A549 (cell line): ENCODE measurements at regions not wholly inside any gene's neighbourhood (a gene's known extent, or its start where the extent isn't known, plus 50 kb on each side); places are given as distances from the start of the nearest gene placed in this dataset.

ENCODE experiments used
- ATAC-seq, 2 experiments: fragments of 200-7000 bp in 1 of 2; fragments of >200 bp in 1 of 2; cut with Nextera tagmentation in 1 of 2; cut with Tn5 transposase in 1 of 2; 3 replicates each; pipeline versions ENCODE4 v1.8.0 to v1.9.1; 2018 to 2020; ENCODE audit warnings: mild to moderate bottlenecking in 1 of 2, moderate library complexity in 1 of 2
- CTCF ChIA-PET: fragments of 300-600 bp; sonication (Branson Sonifier 250); formaldehyde crosslinking; extraction: SDS; loops from one replicate; lab custom pipeline; 2021; ENCODE audit warnings: antibody characterized with exemption, inconsistent platforms; lab: Yijun Ruan, JAX
- POLR2A ChIA-PET: fragments of 350-600 bp; formaldehyde crosslinking; extraction: SDS; loops from one replicate; lab custom pipeline; 2021; ENCODE audit warnings: antibody characterized with exemption, inconsistent platforms; lab: Yijun Ruan, JAX
- DNase-seq, 2 experiments: peaks; one replicate each; pipeline versions ENCODE4 v3.0.0 to v3.0.0-alpha.2; 2011 to 2016; ENCODE audit warnings: low read depth in 1 of 2, low spot score in 1 of 2
- FAIRE-seq: peaks from 2 replicates; lab custom pipeline; 2011; peaks lifted over from hg19 to GRCh38; lab: Jason Lieb, UNC
- H3K27ac ChIP-seq, 2 experiments: fragments of >200 bp; sonication (Bioruptor Twin); formaldehyde crosslinking; 3 replicates each; pipeline ENCODE4 v1.5.1; 2016 to 2017
- H3K4me1 ChIP-seq: fragments of >200 bp; sonication (Bioruptor Twin); formaldehyde crosslinking; 3 replicates; pipeline ENCODE4 v1.6.1; 2016
- H3K4me2 ChIP-seq: fragments of >200 bp; sonication (Bioruptor Twin); formaldehyde crosslinking; 3 replicates; pipeline ENCODE4 v1.6.1; 2016
- H3K4me3 ChIP-seq: fragments of >200 bp; sonication (Bioruptor Twin); formaldehyde crosslinking; 3 replicates; pipeline ENCODE4 v1.5.1; 2016
- H3K9me3 ChIP-seq: fragments of >200 bp; sonication (Bioruptor Twin); formaldehyde crosslinking; 3 replicates; pipeline ENCODE4 v1.6.1; 2016
- BHLHE40 ChIP-seq: IDR thresholded peaks from 2 replicates; pipeline ENCODE4 v1.6.1; 2012; ENCODE audit warnings: low read depth, low read length, inconsistent platforms
- CBX2 ChIP-seq: fragments of 200-600 bp; sonication (generic); IDR thresholded peaks from 2 replicates; pipeline ENCODE4 v1.6.1; 2016; ENCODE audit warnings: low read depth, mild to moderate bottlenecking, borderline replicate concordance
- EHF ChIP-seq: fragments of 250-450 bp; sonication (Bioruptor Pico); IDR thresholded peaks from 2 replicates; pipeline ENCODE4 v1.5.0; 2020; ENCODE audit warnings: mild to moderate bottlenecking
- EHMT2 ChIP-seq: fragments of 200-600 bp; sonication (generic); IDR thresholded peaks from 2 replicates; pipeline ENCODE4 v1.6.1; 2016; ENCODE audit warnings: antibody characterized with exemption, low read depth, mild to moderate bottlenecking, moderate library complexity
- ESRRA ChIP-seq: fragments of 150-350 bp; IDR thresholded peaks from 2 replicates; pipeline ENCODE4 v1.6.1; 2014; ENCODE audit warnings: mild to moderate bottlenecking, low read length, borderline replicate concordance
- FOSB ChIP-seq: fragments of 250-450 bp; sonication (Bioruptor Pico); IDR thresholded peaks from 2 replicates; pipeline ENCODE4 v1.5.0; 2020; ENCODE audit warnings: mild to moderate bottlenecking, moderate library complexity
- FOSL2 ChIP-seq, 2 experiments: fragments of 450-650 bp in 1 of 2; fragments of >200 bp in 1 of 2; sonication (Bioruptor Twin) in 1 of 2; formaldehyde crosslinking; IDR thresholded peaks; 2 replicates each; pipeline versions ENCODE4 v1.5.0 to v1.6.1; 2016 to 2020; ENCODE audit warnings: mild to moderate bottlenecking in 1 of 2, moderate library complexity in 1 of 2
- HOXB13 ChIP-seq: fragments of 250-450 bp; sonication (Bioruptor Pico); IDR thresholded peaks from 2 replicates; pipeline ENCODE4 v1.5.0; 2020; ENCODE audit warnings: low read depth, mild to moderate bottlenecking, moderate library complexity
- HOXB5 ChIP-seq: fragments of 250-450 bp; sonication (Bioruptor Pico); IDR thresholded peaks from 2 replicates; pipeline ENCODE4 v1.5.0; 2020; ENCODE audit warnings: mild to moderate bottlenecking, moderate library complexity
- JUN ChIP-seq, 2 experiments: fragments of >200 bp; sonication (Bioruptor Twin); formaldehyde crosslinking; IDR thresholded peaks; 2 replicates in 1 of 2; 3 replicates in 1 of 2; pipeline ENCODE4 v1.6.1; 2016 to 2017
- MAZ ChIP-seq: fragments of 150-350 bp; IDR thresholded peaks from 2 replicates; pipeline ENCODE4 v1.6.1; 2014; ENCODE audit warnings: antibody characterized with exemption, low read depth, low read length, borderline replicate concordance
- MYC ChIP-seq: IDR thresholded peaks from 2 replicates; pipeline ENCODE4 v1.6.1; 2012; ENCODE audit warnings: mild to moderate bottlenecking, inconsistent platforms, low read length, improper control_type of control experiment, borderline replicate concordance
- NR3C1 ChIP-seq: fragments of >200 bp; sonication (Bioruptor Twin); formaldehyde crosslinking; IDR thresholded peaks from 3 replicates; pipeline ENCODE4 v1.6.1; 2017
- PHF8 ChIP-seq: fragments of 200-600 bp; sonication (generic); IDR thresholded peaks from 2 replicates; pipeline ENCODE4 v1.6.1; 2016; ENCODE audit warnings: low read depth, mild to moderate bottlenecking, antibody characterized with exemption, moderate library complexity, borderline replicate concordance
- RAD21 ChIP-seq, 2 experiments: fragments of >200 bp in 1 of 2; sonication (Bioruptor Twin) in 1 of 2; formaldehyde crosslinking in 1 of 2; IDR thresholded peaks in 1 of 2; conservative IDR thresholded peaks in 1 of 2; 2 replicates in 1 of 2; 3 replicates in 1 of 2; pipeline ENCODE4 v1.6.1; 2012 to 2018; ENCODE audit warnings: inconsistent platforms in 1 of 2
- RFX5 ChIP-seq: fragments of 450-650 bp; IDR thresholded peaks from 2 replicates; pipeline ENCODE4 v1.7.1; 2014; ENCODE audit warnings: antibody characterized with exemption, mild to moderate bottlenecking, moderate library complexity
- TP53 ChIP-seq: fragments of 250-450 bp; sonication (Bioruptor Pico); IDR thresholded peaks from 2 replicates; pipeline ENCODE4 v1.5.0; 2021; ENCODE audit warnings: mild to moderate bottlenecking, moderate library complexity
- USF2 ChIP-seq: fragments of 450-650 bp; IDR thresholded peaks from 2 replicates; pipeline ENCODE4 v1.6.1; 2014; ENCODE audit warnings: antibody characterized with exemption
- WGBS: methylation state at CpG from one replicate; pipeline ENCODE4 v1.1.6; 2017; ENCODE audit errors: missing lambda C conversion rate; 5-methylcytosine and 5-hydroxymethylcytosine counted together
- TF ChIP-seq, protein P1 (sequence below): IDR thresholded peaks from 2 replicates; pipeline ENCODE4 v1.6.1; 2012; ENCODE audit warnings: low read depth, borderline replicate concordance
- TF ChIP-seq, protein P2 (sequence below): fragments of 250-450 bp; sonication (Bioruptor Pico); IDR thresholded peaks from 2 replicates; pipeline ENCODE4 v1.5.0; 2020; ENCODE audit warnings: low read depth, mild to moderate bottlenecking, moderate library complexity
- TF ChIP-seq, protein P3 (sequence below): fragments of 150-350 bp; IDR thresholded peaks from 2 replicates; pipeline ENCODE4 v1.6.1; 2014; ENCODE audit warnings: low read depth, mild to moderate bottlenecking, low read length
- TF ChIP-seq, protein P4 (sequence below): IDR thresholded peaks from 2 replicates; pipeline ENCODE4 v1.6.1; 2012

DNA sequence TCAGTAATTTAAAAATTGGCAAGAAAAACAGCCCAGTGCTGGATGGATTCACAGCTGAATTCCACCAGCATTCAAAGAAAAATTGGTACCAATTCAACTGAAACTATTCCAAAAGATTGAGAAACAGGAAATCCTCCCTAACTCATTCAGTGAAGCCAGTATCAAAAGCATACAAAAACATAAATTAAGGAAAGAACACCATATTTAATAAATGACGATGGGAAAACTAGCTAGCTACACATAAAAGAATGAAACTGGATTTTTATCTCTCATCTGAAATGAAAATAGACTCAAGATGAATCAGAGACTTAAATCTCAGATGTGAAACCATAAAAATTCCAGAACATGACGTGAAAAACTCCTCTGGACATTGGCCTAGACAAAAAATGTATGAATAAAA is 516.8 kb upstream of the SPANXN1 start:
- WGBS = 2% methylated on average over 2 of the region's 2 CpGs
- CTCF ChIA-PET = no interaction called here
- no peak for FAIRE-seq

DNA sequence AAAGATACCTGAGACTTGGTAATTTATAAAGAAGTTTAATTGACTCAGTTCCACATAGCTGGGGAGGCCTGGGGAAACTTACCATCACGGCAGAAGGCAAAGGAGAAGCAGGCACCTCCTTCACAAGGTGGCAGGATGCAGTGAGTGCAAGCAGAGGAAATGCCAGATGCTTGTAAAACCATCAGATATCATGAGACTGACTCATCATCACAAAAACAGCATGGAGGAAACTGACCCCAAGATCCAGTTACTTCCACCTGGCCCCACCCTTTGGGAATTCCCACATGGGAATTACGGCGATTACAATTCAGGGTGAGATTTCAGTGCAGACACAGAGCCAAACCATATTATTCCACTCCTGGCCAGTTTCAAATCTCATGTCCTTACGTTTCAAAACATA is 514.7 kb upstream of the SPANXN1 start:
- Histone ChIP-seq H3K4me1 (no peaks in the 10 kb centered on the region), H3K4me3 (no peak overlapping the region), H3K9me3 (no peaks in the 10 kb centered on the region), H3K4me2 (no peak overlapping the region), H3K27ac (no peak overlapping the region)
- DNase-seq = no peak
- FAIRE-seq = no peak
- ChIA-PET POLR2A (no interaction called here), CTCF (no interaction called here)
- TF ChIP-seq CBX2 (no peak), FOSB (CRISPR knock-in tag) (no peak), PHF8 (no peak), EHF (CRISPR knock-in tag) (no peak), EHMT2 (no peak)
- TF ChIP-seq, protein P1, sequence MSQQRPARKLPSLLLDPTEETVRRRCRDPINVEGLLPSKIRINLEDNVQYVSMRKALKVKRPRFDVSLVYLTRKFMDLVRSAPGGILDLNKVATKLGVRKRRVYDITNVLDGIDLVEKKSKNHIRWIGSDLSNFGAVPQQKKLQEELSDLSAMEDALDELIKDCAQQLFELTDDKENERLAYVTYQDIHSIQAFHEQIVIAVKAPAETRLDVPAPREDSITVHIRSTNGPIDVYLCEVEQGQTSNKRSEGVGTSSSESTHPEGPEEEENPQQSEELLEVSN = no peak
- 18% methylated on average over 4 of the region's 4 CpGs for WGBS
- no peak for ATAC-seq

More for the DNA sequence above, 516.8 kb upstream of the SPANXN1 start:
- H3K9me3 ChIP-seq = no peaks in the 10 kb centered on the region
- H3K4me1 ChIP-seq = no peaks in the 10 kb centered on the region
- no peak for ATAC-seq
- POLR2A ChIA-PET = no interaction called here
- no peak overlapping the region for H3K4me2 ChIP-seq
- no peak overlapping the region for H3K27ac ChIP-seq
- no peak overlapping the region for H3K4me3 ChIP-seq
- DNase-seq = no peak
- no peak for TF ChIP-seq USF2
- no peak for TF ChIP-seq HOXB13 (CRISPR knock-in tag)
- TF ChIP-seq, protein P2, sequence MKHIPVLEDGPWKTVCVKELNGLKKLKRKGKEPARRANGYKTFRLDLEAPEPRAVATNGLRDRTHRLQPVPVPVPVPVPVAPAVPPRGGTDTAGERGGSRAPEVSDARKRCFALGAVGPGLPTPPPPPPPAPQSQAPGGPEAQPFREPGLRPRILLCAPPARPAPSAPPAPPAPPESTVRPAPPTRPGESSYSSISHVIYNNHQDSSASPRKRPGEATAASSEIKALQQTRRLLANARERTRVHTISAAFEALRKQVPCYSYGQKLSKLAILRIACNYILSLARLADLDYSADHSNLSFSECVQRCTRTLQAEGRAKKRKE = no peak
- no peak for TF ChIP-seq BHLHE40
- no peak for TF ChIP-seq HOXB5 (CRISPR knock-in tag)
- TF ChIP-seq MAZ = no peak
- no peak for TF ChIP-seq RAD21 (conservative IDR thresholded peaks at IDR 0.05 in 1 of 2, IDR thresholded peaks at IDR 0.05 in 1 of 2)
- TF ChIP-seq TP53 (CRISPR knock-in tag) = no peak
- TF ChIP-seq MYC = no peak
- no peak for TF ChIP-seq RFX5
- TF ChIP-seq, protein P3, sequence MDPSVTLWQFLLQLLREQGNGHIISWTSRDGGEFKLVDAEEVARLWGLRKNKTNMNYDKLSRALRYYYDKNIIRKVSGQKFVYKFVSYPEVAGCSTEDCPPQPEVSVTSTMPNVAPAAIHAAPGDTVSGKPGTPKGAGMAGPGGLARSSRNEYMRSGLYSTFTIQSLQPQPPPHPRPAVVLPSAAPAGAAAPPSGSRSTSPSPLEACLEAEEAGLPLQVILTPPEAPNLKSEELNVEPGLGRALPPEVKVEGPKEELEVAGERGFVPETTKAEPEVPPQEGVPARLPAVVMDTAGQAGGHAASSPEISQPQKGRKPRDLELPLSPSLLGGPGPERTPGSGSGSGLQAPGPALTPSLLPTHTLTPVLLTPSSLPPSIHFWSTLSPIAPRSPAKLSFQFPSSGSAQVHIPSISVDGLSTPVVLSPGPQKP = no peak
- TF ChIP-seq JUN (IDR thresholded peaks at IDR 0.05) = no peak
- TF ChIP-seq NR3C1 = no peak
- no peak for TF ChIP-seq ESRRA
- TF ChIP-seq, protein P4, sequence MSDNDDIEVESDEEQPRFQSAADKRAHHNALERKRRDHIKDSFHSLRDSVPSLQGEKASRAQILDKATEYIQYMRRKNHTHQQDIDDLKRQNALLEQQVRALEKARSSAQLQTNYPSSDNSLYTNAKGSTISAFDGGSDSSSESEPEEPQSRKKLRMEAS = no peak
- no peak for TF ChIP-seq FOSL2 (IDR thresholded peaks at IDR 0.05)
- no peak for TF ChIP-seq FOSL2 (CRISPR knock-in tag; IDR thresholded peaks at IDR 0.05)
